HCT116 (cell line): ENCODE measurements at regions not wholly inside any gene's neighbourhood (a gene's known extent, or its start where the extent isn't known, plus 50 kb on each side); places are given as distances from the start of the nearest gene placed in this dataset.

Experiments
- ATAC-seq: fragments of 200-7000 bp; cut with Tn5 transposase; 2 replicates; pipeline ENCODE4 v1.9.1; 2020; ENCODE audit warnings: mild to moderate bottlenecking, moderate library complexity
- BruUV-seq: library from RNA; stranded (reverse); fragments of 400-500 nt; replicated peaks from 2 replicates; lab custom pipeline; 2021; lab: Mats Ljungman, UMichigan
- CTCF ChIA-PET: fragments of 300-600 bp; sonication (Branson Sonifier 250); formaldehyde crosslinking; loops from one replicate; lab custom pipeline; 2021; ENCODE audit warnings: antibody characterized with exemption; lab: Charles Lee
- POLR2A ChIA-PET: fragments of 300-600, 350-600 bp; sonication (Branson Sonifier 250); formaldehyde crosslinking; loops from one replicate; lab custom pipeline; 2021; ENCODE audit warnings: antibody characterized with exemption; lab: Charles Lee
- RAD21 ChIA-PET, 2 experiments: fragments of 300-600 bp; sonication (Branson Sonifier 250); formaldehyde crosslinking; loops; one replicate each; lab custom pipeline; 2023; ENCODE audit warnings: low total read pairs in 2 of 2; ENCODE audit not compliant: uncharacterized antibody in 2 of 2, unreplicated experiment in 2 of 2, low non-redundant PET in 1 of 2; lab: Charles Lee
- DNase-seq: peaks from one replicate; pipeline ENCODE4 v3.0.0-alpha.2; 2010; ENCODE audit warnings: low read depth, low spot score
- H2AFZ ChIP-seq: fragments of 200-600 bp; shearing (Covaris generic), sonication (generic); 2 replicates; pipeline ENCODE4 v1.6.1; 2017; ENCODE audit warnings: low read depth, mixed run types, mixed read lengths, antibody characterized with exemption, low read length; ENCODE audit not compliant: poor library complexity, severe bottlenecking
- H3K27ac ChIP-seq: 2 replicates; pipeline ENCODE4 v1.5.1; 2012; ENCODE audit warnings: low read depth, low read length
- H3K27me3 ChIP-seq: fragments of 200-600 bp; sonication (generic); 2 replicates; pipeline ENCODE4 v1.6.1; 2016; ENCODE audit warnings: mixed run types, low read length, mixed read lengths; ENCODE audit not compliant: insufficient read depth
- H3K36me3 ChIP-seq, 2 experiments: fragments of 200-500 bp in 1 of 2; fragments of 200-600 bp in 1 of 2; sonication (Bioruptor generic) in 1 of 2; sonication (generic) in 1 of 2; 2 replicates each; pipeline versions ENCODE4 v1.5.1 to v1.6.1; 2014 to 2016; ENCODE audit warnings: low read length in 2 of 2, inconsistent platforms in 1 of 2, mixed read lengths in 1 of 2, mixed run types in 1 of 2; ENCODE audit not compliant: insufficient read depth in 2 of 2, control insufficient read depth in 1 of 2
- H3K4me1 ChIP-seq, 2 experiments: fragments of 200-600 bp in 1 of 2; sonication (generic) in 1 of 2; 2 replicates each; pipeline versions ENCODE4 v1.5.1 to v1.6.1; 2012 to 2017; ENCODE audit warnings: low read length in 2 of 2, inconsistent platforms in 1 of 2, mild to moderate bottlenecking in 1 of 2, mixed read lengths in 1 of 2, mixed run types in 1 of 2, moderate library complexity in 1 of 2; ENCODE audit not compliant: insufficient read depth in 2 of 2, control insufficient read depth in 1 of 2
- H3K4me2 ChIP-seq: fragments of 200-600 bp; sonication (generic); 2 replicates; pipeline ENCODE4 v1.6.1; 2017; ENCODE audit warnings: mixed run types, low read length, mixed read lengths
- H3K4me3 ChIP-seq, 2 experiments: fragments of 200-600 bp in 1 of 2; sonication (generic) in 1 of 2; replicated peaks in 1 of 2; 2 replicates each; pipeline ENCODE4 v1.5.1; 2011 to 2016; ENCODE audit warnings: low read length in 2 of 2, control low read depth in 1 of 2, low read depth in 1 of 2, mild to moderate bottlenecking in 1 of 2, mixed read lengths in 1 of 2, mixed run types in 1 of 2
- H3K79me2 ChIP-seq: fragments of 200-600 bp; sonication (generic); 2 replicates; pipeline ENCODE4 v1.6.1; 2017; ENCODE audit warnings: mild to moderate bottlenecking, mixed run types, low read length, moderate library complexity, mixed read lengths; ENCODE audit not compliant: insufficient read depth
- H3K9ac ChIP-seq: fragments of 200-600 bp; sonication (generic); 2 replicates; pipeline ENCODE4 v1.6.1; 2016; ENCODE audit warnings: low read length, mixed read lengths
- H3K9me2 ChIP-seq: fragments of 200-600 bp; sonication (generic), shearing (Covaris generic); 2 replicates; pipeline ENCODE4 v1.6.1; 2017; ENCODE audit warnings: mixed run types, mild to moderate bottlenecking, moderate library complexity; ENCODE audit not compliant: insufficient read depth
- H3K9me3 ChIP-seq, 2 experiments: fragments of 200-500 bp in 1 of 2; fragments of 200-600 bp in 1 of 2; sonication (Bioruptor generic) in 1 of 2; sonication (generic) in 1 of 2; 2 replicates each; pipeline ENCODE4 v1.6.1; 2014 to 2017; ENCODE audit warnings: low read length in 2 of 2, mixed read lengths in 2 of 2, inconsistent platforms in 1 of 2, low read depth in 1 of 2, mild to moderate bottlenecking in 1 of 2, mixed run types in 1 of 2, moderate library complexity in 1 of 2; ENCODE audit not compliant: control insufficient read depth in 1 of 2, insufficient read depth in 1 of 2
- H4K20me1 ChIP-seq: fragments of 200-600 bp; sonication (generic), shearing (Covaris generic); 2 replicates; pipeline ENCODE4 v1.6.1; 2017; ENCODE audit warnings: mixed run types, mild to moderate bottlenecking, moderate library complexity; ENCODE audit not compliant: insufficient read depth
- ATF3 ChIP-seq: IDR thresholded peaks from 2 replicates; pipeline ENCODE4 v1.6.1; 2012
- CEBPB ChIP-seq: IDR thresholded peaks from 2 replicates; pipeline ENCODE4 v1.6.1; 2012; ENCODE audit warnings: low read depth
- ELF1 ChIP-seq: IDR thresholded peaks from 2 replicates; pipeline ENCODE4 v1.6.1; 2012; ENCODE audit warnings: low read depth, borderline replicate concordance
- EZH2phosphoT487 ChIP-seq: fragments of 200-600 bp; IDR thresholded peaks from 2 replicates; pipeline ENCODE4 v1.6.1; 2018; ENCODE audit warnings: antibody characterized with exemption, borderline replicate concordance
- POLR2AphosphoS5 ChIP-seq: IDR thresholded peaks from 2 replicates; pipeline ENCODE4 v1.6.1; 2011; ENCODE audit warnings: mild to moderate bottlenecking, low read depth, low read length, moderate library complexity
- RAD21 ChIP-seq: IDR thresholded peaks from 2 replicates; pipeline ENCODE4 v1.6.1; 2012; ENCODE audit warnings: low read depth, mild to moderate bottlenecking
- REST ChIP-seq: IDR thresholded peaks from 2 replicates; pipeline ENCODE4 v1.6.1; 2012; ENCODE audit warnings: low read depth
- SP1 ChIP-seq: IDR thresholded peaks from 2 replicates; pipeline ENCODE4 v1.6.1; 2012; ENCODE audit warnings: low read depth
- SRF ChIP-seq: IDR thresholded peaks from 2 replicates; pipeline ENCODE4 v1.6.1; 2012; ENCODE audit warnings: low read depth
- ZBTB33 ChIP-seq: IDR thresholded peaks from 2 replicates; pipeline ENCODE4 v1.6.1; 2011; ENCODE audit warnings: mild to moderate bottlenecking, low read length, moderate library complexity; ENCODE audit not compliant: insufficient replicate concordance; ENCODE audit errors: extremely low read depth
- ZFX ChIP-seq: fragments of 450-650 bp; IDR thresholded peaks from 2 replicates; pipeline ENCODE4 v1.6.1; 2017
- ZNF274 ChIP-seq: fragments of 200-500 bp; sonication (Bioruptor generic); IDR thresholded peaks from 2 replicates; pipeline ENCODE4 v1.6.1; 2014; ENCODE audit warnings: mild to moderate bottlenecking, low read depth, low read length, inconsistent platforms
- intact Hi-C: fragments of 100-400 bp; cut with micrococcal nuclease; formaldehyde crosslinking; loops from 2 replicates; pipeline ENCODE4 v1.10.0; 2022

- H3K9me3 ChIP-seq: peaks cover 5 to 17% of the 10 kb centered on the region in 2 experiments; a peak in 2 of 4 replicates
- POLR2A ChIA-PET: no interaction called here
Measured at GRCh38 chr21:28590026-28590425, 402.7 kb downstream of the LTN1 start.

More at GRCh38 chr21:28590026-28590425, 402.7 kb downstream of the LTN1 start:
- intact Hi-C loops: no loop called here
- Histone ChIP-seq H2AFZ (no peak overlapping the region), H3K4me3 (no peak overlapping the region), H3K4me2 (no peak overlapping the region), H3K9ac (no peak overlapping the region), H3K36me3 (no peaks in the 10 kb centered on the region), H3K27me3 (no peaks in the 10 kb centered on the region), H3K4me1 (no peaks in the 10 kb centered on the region), H4K20me1 (no peaks in the 10 kb centered on the region), H3K27ac (no peak overlapping the region), H3K9me2 (no peaks in the 10 kb centered on the region), H3K79me2 (no peaks in the 10 kb centered on the region)
- ChIA-PET CTCF (no interaction called here), RAD21 (no interaction called here)
- ATAC-seq: no peak
- no TSS peak for BruUV-seq
- DNase-seq: no peak
- TF ChIP-seq ATF3: no peak
- TF ChIP-seq ZFX: no peak
- no peak for TF ChIP-seq RAD21
- no peak for TF ChIP-seq ELF1
- TF ChIP-seq ZBTB33: no peak
- no peak for TF ChIP-seq SP1
- TF ChIP-seq POLR2AphosphoS5: no peak
- TF ChIP-seq REST: no peak
- no peak for TF ChIP-seq CEBPB
- no peak for TF ChIP-seq ZNF274
- TF ChIP-seq EZH2phosphoT487: no peak
- no peak for TF ChIP-seq SRF
